Tibial nerve (tissue), 4 donors: ENCODE measurements at regions not wholly inside any gene's neighbourhood (a gene's known extent, or its start where the extent isn't known, plus 50 kb on each side); places are given as distances from the start of the nearest gene placed in this dataset.

ENCODE experiments used
- DNase-seq, 2 donors: peaks; one replicate each; pipeline ENCODE4 v3.0.0-alpha.2; 2019; ENCODE audit warnings: low spot score in 2 of 2
- H3K27ac ChIP-seq, 4 donors: fragments of 200-600 bp; sonication (generic) in 3 of 4; one replicate each; pipeline ENCODE4 v1.5.1; 2017 to 2019; ENCODE audit warnings: mild to moderate bottlenecking in 1 of 4
- H3K27me3 ChIP-seq, 2 donors: fragments of 200-600 bp; sonication (generic) in 1 of 2; one replicate each; pipeline versions ENCODE4 v1.5.1 to v1.6.0; 2017 to 2019
- H3K36me3 ChIP-seq, 3 donors: fragments of 200-600 bp; sonication (generic); one replicate each; pipeline ENCODE4 v1.5.1; 2018 to 2019
- H3K4me1 ChIP-seq, 4 donors: fragments of 200-600 bp; sonication (generic) in 3 of 4; one replicate each; pipeline ENCODE4 v1.5.1; 2017 to 2019
- H3K4me3 ChIP-seq, 4 donors: fragments of 200-600 bp; sonication (generic) in 3 of 4; one replicate each; pipeline ENCODE4 v1.5.1; 2017 to 2019; ENCODE audit warnings: mild to moderate bottlenecking in 1 of 4, moderate library complexity in 1 of 4
- H3K9me3 ChIP-seq, 4 donors: fragments of 200-600 bp; sonication (generic) in 3 of 4; one replicate each; pipeline ENCODE4 v1.5.1; 2017 to 2019
- EP300 ChIP-seq, 2 donors: sonication (generic); formaldehyde crosslinking; IDR thresholded peaks; one replicate each; pipeline ENCODE4 v1.6.1; 2017; ENCODE audit warnings: antibody characterized with exemption in 2 of 2, mild to moderate bottlenecking in 1 of 2
- POLR2A ChIP-seq, 2 donors: fragments of 450-650 bp; IDR thresholded peaks; one replicate each; pipeline ENCODE4 v1.6.1; 2017; ENCODE audit warnings: antibody characterized with exemption in 2 of 2, mild to moderate bottlenecking in 2 of 2, moderate library complexity in 2 of 2
- WGBS, 2 donors: methylation state at CpG; one replicate each; pipeline ENCODE4 v1.1.5; 2018; 5-methylcytosine and 5-hydroxymethylcytosine counted together
- TF ChIP-seq, protein P1 (sequence below), 5 experiments: fragments of 200-600 bp in 3 of 5; fragments of 450-650 bp in 2 of 5; sonication (generic) in 3 of 5; IDR thresholded peaks; one replicate each; pipeline ENCODE4 v1.5.1; 2016 to 2019; ENCODE audit warnings: antibody characterized with exemption in 5 of 5, mild to moderate bottlenecking in 3 of 5, moderate library complexity in 2 of 5

DNA sequence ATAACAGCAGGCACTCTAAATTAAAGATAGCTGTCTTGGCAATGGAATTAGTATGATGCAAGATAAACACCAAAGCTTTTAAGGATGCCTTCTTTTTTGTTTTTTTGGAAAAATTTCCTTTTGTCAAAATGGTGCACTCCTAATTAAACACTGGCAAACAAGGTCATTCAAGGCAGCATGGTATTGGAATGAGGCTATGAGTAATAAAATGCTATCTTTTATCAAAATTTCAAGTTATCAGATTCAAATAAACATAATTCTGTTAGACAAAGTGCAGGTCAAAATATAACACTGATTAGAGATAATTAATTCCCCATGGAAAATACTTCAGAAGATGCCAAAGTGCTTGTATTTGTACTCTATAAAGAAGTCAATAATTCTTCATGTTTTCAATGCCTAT is 514.1 kb downstream of the TENT5A start:
- no peaks in the 10 kb centered on the region for H3K4me1 ChIP-seq
- TF ChIP-seq, protein P1, sequence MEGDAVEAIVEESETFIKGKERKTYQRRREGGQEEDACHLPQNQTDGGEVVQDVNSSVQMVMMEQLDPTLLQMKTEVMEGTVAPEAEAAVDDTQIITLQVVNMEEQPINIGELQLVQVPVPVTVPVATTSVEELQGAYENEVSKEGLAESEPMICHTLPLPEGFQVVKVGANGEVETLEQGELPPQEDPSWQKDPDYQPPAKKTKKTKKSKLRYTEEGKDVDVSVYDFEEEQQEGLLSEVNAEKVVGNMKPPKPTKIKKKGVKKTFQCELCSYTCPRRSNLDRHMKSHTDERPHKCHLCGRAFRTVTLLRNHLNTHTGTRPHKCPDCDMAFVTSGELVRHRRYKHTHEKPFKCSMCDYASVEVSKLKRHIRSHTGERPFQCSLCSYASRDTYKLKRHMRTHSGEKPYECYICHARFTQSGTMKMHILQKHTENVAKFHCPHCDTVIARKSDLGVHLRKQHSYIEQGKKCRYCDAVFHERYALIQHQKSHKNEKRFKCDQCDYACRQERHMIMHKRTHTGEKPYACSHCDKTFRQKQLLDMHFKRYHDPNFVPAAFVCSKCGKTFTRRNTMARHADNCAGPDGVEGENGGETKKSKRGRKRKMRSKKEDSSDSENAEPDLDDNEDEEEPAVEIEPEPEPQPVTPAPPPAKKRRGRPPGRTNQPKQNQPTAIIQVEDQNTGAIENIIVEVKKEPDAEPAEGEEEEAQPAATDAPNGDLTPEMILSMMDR (IDR thresholded peaks at IDR 0.05) = no peak
- TF ChIP-seq EP300 (IDR thresholded peaks at IDR 0.05) = no peak
- TF ChIP-seq POLR2A (IDR thresholded peaks at IDR 0.05) = no peak
- DNase-seq = no peak
- H3K27me3 ChIP-seq = no peaks in the 10 kb centered on the region
- no peaks in the 10 kb centered on the region for H3K9me3 ChIP-seq
- no peaks in the 10 kb centered on the region for H3K36me3 ChIP-seq
- no peak overlapping the region for H3K27ac ChIP-seq
- no peak overlapping the region for H3K4me3 ChIP-seq

DNA sequence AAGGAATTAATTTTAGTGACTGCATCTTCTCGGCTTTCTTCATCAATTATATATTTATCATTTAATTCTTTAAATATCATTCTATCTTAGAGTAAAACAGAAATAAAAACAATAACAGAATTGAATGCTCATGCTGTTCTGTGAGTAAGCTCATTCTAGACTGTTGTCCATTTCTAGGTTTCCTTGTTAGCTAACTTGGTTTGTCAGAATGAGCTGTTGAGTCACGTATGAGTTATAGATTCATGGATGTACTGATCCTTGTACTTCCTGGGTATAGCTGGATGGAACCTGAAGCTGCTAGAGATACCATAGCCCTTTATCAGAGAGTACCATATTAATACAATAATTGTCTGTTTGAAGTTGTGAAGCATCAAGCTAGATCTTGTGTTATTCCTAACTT is 515.3 kb downstream of the TENT5A start:
- H3K4me3 ChIP-seq = no peak overlapping the region
- TF ChIP-seq, protein P1 (IDR thresholded peaks at IDR 0.05) = no peak
- TF ChIP-seq EP300 (IDR thresholded peaks at IDR 0.05) = no peak
- TF ChIP-seq POLR2A (IDR thresholded peaks at IDR 0.05) = no peak
- no peaks in the 10 kb centered on the region for H3K4me1 ChIP-seq
- no peak overlapping the region for H3K27ac ChIP-seq
- H3K9me3 ChIP-seq = no peaks in the 10 kb centered on the region
- no peaks in the 10 kb centered on the region for H3K27me3 ChIP-seq
- DNase-seq = no peak
- no peaks in the 10 kb centered on the region for H3K36me3 ChIP-seq
- WGBS, 2 donors = 90 to 98% methylated on average over 2 of the region's 2 CpGs

DNA sequence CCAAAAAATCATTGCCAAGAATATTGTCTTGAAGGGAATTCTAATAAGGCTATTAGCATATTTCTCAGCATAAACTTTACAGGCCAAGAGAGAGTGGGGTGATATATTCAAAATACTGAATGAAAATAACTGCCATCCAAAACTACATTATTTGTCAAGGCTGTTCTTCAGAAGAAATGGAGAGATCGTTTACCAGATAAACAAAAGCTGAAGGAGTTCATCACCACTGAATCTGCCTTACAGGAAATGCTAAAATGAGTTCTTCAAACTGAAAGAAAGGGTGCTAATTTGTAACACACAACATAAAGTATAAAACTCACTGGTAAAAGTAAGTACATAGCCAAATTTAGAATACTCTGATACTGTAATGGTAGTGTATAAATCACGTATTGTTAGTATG is 517.0 kb downstream of the TENT5A start:
- TF ChIP-seq POLR2A (IDR thresholded peaks at IDR 0.05) = no peak
- TF ChIP-seq EP300 (IDR thresholded peaks at IDR 0.05) = no peak
- TF ChIP-seq, protein P1 (IDR thresholded peaks at IDR 0.05) = no peak
- no peak for DNase-seq
- Histone ChIP-seq H3K27me3 (no peaks in the 10 kb centered on the region), H3K9me3 (no peaks in the 10 kb centered on the region), H3K4me3 (no peak overlapping the region), H3K4me1 (no peaks in the 10 kb centered on the region), H3K36me3 (no peaks in the 10 kb centered on the region), H3K27ac (no peak overlapping the region)
- 61 to 65% methylated on average over 2 of the region's 2 CpGs for WGBS, 2 donors

DNA sequence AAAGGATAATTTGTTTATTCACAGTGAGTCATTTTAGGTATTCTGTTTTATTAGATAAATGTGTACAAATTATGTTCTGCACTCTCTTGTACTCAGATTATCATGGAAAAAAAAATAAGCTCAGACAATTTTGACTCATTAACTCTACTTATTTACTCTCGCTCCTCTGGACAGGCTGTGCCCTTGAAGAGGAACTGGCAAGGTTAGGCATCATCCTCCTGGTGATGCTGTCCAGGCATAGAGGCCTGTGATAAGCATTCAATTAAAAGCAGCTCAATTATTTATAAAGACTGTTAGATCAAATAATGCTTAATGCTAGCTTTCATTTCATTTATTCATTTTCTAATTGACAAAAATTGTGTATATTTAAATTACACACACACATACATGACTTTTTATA is 518.5 kb downstream of the TENT5A start:
- H3K4me3 ChIP-seq = no peak overlapping the region
- no peaks in the 10 kb centered on the region for H3K36me3 ChIP-seq
- 79 to 84% methylated on average over 1 of the region's 1 CpG for WGBS, 2 donors
- H3K27ac ChIP-seq = no peak overlapping the region
- H3K4me1 ChIP-seq = peaks cover 0 to 6% (median 0%) of the 10 kb centered on the region in 4 donors
- no peaks in the 10 kb centered on the region for H3K27me3 ChIP-seq
- H3K9me3 ChIP-seq = no peaks in the 10 kb centered on the region
- no peak for DNase-seq
- TF ChIP-seq, protein P1 (IDR thresholded peaks at IDR 0.05) = no peak
- TF ChIP-seq EP300 (IDR thresholded peaks at IDR 0.05) (no peak), POLR2A (IDR thresholded peaks at IDR 0.05) (no peak)

DNA sequence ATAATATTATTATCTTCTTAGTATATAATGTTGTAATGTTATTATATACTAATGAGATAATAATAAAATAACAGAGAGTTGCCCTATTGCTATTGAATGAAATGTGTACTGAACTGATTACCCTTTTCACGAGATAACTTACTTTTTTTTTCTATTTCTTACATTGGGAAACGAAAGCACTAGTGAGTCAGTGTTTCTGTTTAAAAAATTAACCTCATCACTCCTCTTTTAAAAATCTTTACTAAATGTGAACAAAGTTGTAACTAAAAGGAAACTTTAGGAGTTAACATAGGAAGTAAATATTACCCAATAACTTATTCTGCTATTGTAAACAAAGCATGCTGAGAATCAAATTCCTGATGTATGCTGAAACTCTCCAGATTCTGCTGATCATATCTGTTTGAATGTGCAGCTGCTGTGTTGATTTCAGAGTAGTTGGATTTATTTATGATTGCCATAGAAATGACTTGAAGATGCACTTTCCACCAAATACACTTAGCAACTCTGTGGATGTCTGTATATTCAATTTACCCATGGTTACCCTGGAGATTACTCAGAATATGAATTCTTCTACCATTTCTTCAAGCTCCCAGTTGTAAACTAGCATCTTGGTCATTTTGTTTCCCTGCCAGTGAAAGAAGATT is 523.4 kb downstream of the TENT5A start:
- no peak for DNase-seq
- 7 to 14% methylated on average over 2 of the region's 2 CpGs for WGBS, 2 donors
- no peak for TF ChIP-seq EP300 (IDR thresholded peaks at IDR 0.05)
- Histone ChIP-seq H3K36me3 (no peaks in the 10 kb centered on the region), H3K9me3 (no peaks in the 10 kb centered on the region), H3K4me1 (peaks cover 0 to 6% (median 0%) of the 10 kb centered on the region in 4 donors), H3K27ac (no peak overlapping the region), H3K27me3 (no peaks in the 10 kb centered on the region), H3K4me3 (no peak overlapping the region)

DNA sequence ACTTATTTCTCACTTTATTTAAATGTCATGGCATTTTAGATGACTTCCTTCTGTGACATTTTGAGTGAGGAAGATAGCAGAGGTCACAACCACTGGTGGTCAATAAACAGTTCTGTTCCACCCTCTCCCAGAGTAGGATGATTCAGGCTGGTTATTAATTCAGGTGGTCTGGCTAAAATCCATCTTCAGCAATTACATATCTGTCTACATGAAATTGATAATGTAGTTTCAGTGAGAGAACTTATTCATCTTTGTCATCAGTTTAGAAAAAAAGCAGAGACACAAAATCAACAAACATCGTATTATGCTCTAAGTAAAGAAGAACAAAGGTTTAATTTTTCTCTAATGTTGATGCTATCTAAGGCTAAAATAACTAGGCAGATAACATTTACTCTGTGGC is 525.5 kb downstream of the TENT5A start:
- Histone ChIP-seq H3K4me3 (no peak overlapping the region), H3K27ac (no peak overlapping the region), H3K36me3 (no peaks in the 10 kb centered on the region), H3K4me1 (peaks cover 0 to 6% (median 0%) of the 10 kb centered on the region in 4 donors), H3K9me3 (no peaks in the 10 kb centered on the region), H3K27me3 (no peaks in the 10 kb centered on the region)
- no peak for TF ChIP-seq POLR2A (IDR thresholded peaks at IDR 0.05)
- TF ChIP-seq EP300 (IDR thresholded peaks at IDR 0.05) = no peak
- TF ChIP-seq, protein P1 (IDR thresholded peaks at IDR 0.05) = no peak
- no peak for DNase-seq
- 49 to 55% methylated on average over 1 of the region's 1 CpG for WGBS, 2 donors
